Ovary (tissue), 3 donors: ENCODE measurements at regions not wholly inside any gene's neighbourhood (a gene's known extent, or its start where the extent isn't known, plus 50 kb on each side); places are given as distances from the start of the nearest gene placed in this dataset.

Experiments
- CTCF ChIP-seq, 3 donors: fragments of 450-650 bp in 2 of 3; fragments of 200-600 bp in 1 of 3; IDR thresholded peaks; one replicate each; pipeline versions ENCODE4 v1.5.1 to v1.8.0; 2016 to 2022; ENCODE audit warnings: antibody characterized with exemption in 3 of 3, mild to moderate bottlenecking in 1 of 3
- POLR2A ChIP-seq: fragments of 450-650 bp; IDR thresholded peaks from one replicate; pipeline ENCODE4 v1.6.1; 2017; ENCODE audit warnings: antibody characterized with exemption, mild to moderate bottlenecking, moderate library complexity
- donor health status: DM: no; HTN: no; CAD: no.

GRCh38 chr5:133713751-133714150 is 101.4 kb upstream of the FSTL4 start:
- no peak for TF ChIP-seq POLR2A
- no peak for TF ChIP-seq CTCF (IDR thresholded peaks at IDR 0.05)
